HG03025 (cell line): ENCODE measurements at regions not wholly inside any gene's neighbourhood (a gene's known extent, or its start where the extent isn't known, plus 50 kb on each side); places are given as distances from the start of the nearest gene placed in this dataset.

Experiments
- ATAC-seq: cut with Tn5 transposase; IDR thresholded peaks from one replicate; pipeline ENCODE4 v1.9.1; 2021; ENCODE audit warnings: mild to moderate bottlenecking, moderate library complexity; ENCODE audit not compliant: unreplicated experiment, low FRiP score

GRCh38 chr12:24198070-24198469 is 248.6 kb upstream of the SOX5 start:
- no peak for ATAC-seq

- ATAC-seq: no peak
Observed at GRCh38 chr12:24197532-24197931, 248.1 kb upstream of the SOX5 start.

- ATAC-seq: no peak
Observed at GRCh38 chr12:24195063-24195462, 245.6 kb upstream of the SOX5 start.

- no peak for ATAC-seq
Observed at GRCh38 chr12:24191117-24191516, 241.6 kb upstream of the SOX5 start.

GRCh38 chr12:24185782-24186181 is 236.3 kb upstream of the SOX5 start:
- no peak for ATAC-seq

- peak; percentile 78 for ATAC-seq
Observed at GRCh38 chr12:24177889-24178288, 228.4 kb upstream of the SOX5 start.

- ATAC-seq: no peak
Observed at GRCh38 chr12:24175929-24176328, 226.5 kb upstream of the SOX5 start.

- ATAC-seq: no peak
Observed at GRCh38 chr12:24175284-24175683, 225.8 kb upstream of the SOX5 start.

- ATAC-seq: no peak
Observed at GRCh38 chr12:24173067-24173466, 223.6 kb upstream of the SOX5 start.

GRCh38 chr12:24172773-24173066 is 223.2 kb upstream of the SOX5 start:
- ATAC-seq: no peak

- ATAC-seq: peak; percentile 69
Observed at GRCh38 chr12:24172031-24172772, 222.7 kb upstream of the SOX5 start.

- no peak for ATAC-seq
Observed at GRCh38 chr12:24155042-24155441, 205.6 kb upstream of the SOX5 start.

- no peak for ATAC-seq
Observed at GRCh38 chr12:24153079-24153478, 203.6 kb upstream of the SOX5 start.

GRCh38 chr12:24152270-24152669 is 202.8 kb upstream of the SOX5 start:
- ATAC-seq: no peak

- ATAC-seq: no peak
Observed at GRCh38 chr12:24143928-24144327, 194.5 kb upstream of the SOX5 start.

- no peak for ATAC-seq
Observed at GRCh38 chr12:24139035-24139434, 189.6 kb upstream of the SOX5 start.

- ATAC-seq: no peak
Observed at GRCh38 chr12:24138041-24138440, 188.6 kb upstream of the SOX5 start.

- no peak for ATAC-seq
Observed at GRCh38 chr12:24135158-24135850, 185.8 kb upstream of the SOX5 start.

GRCh38 chr12:24134092-24134491 is 184.6 kb upstream of the SOX5 start:
- no peak for ATAC-seq

- ATAC-seq: no peak
Observed at GRCh38 chr12:24133384-24133783, 183.9 kb upstream of the SOX5 start.

- ATAC-seq: peak; percentile 96
Observed at GRCh38 chr12:24127919-24128721, 178.7 kb upstream of the SOX5 start.

- no peak for ATAC-seq
Observed at GRCh38 chr12:24125280-24125679, 175.8 kb upstream of the SOX5 start.
